ENCODE measurements at regions not wholly inside any gene's neighbourhood (a gene's known extent, or its start where the extent isn't known, plus 50 kb on each side); places are given as distances from the start of the nearest gene placed in this dataset.

- CTCF ChIA-PET: no interaction called here
- Mint-ChIP-seq H3K27me3 (ENCODE audit: insufficient read depth, unreplicated experiment) (no peaks in the 10 kb centered on the region), H3K27ac (ENCODE audit: low read depth, unreplicated experiment) (no peak overlapping the region), H3K4me1 (ENCODE audit: insufficient read depth, unreplicated experiment) (peaks cover 10% of the 10 kb centered on the region), H3K36me3 (ENCODE audit: insufficient read depth, unreplicated experiment) (no peaks in the 10 kb centered on the region), H3K4me3 (ENCODE audit: unreplicated experiment) (no peak overlapping the region), H3K9me3 (ENCODE audit: unreplicated experiment) (no peaks in the 10 kb centered on the region)
- TF ChIP-seq, protein P1, sequence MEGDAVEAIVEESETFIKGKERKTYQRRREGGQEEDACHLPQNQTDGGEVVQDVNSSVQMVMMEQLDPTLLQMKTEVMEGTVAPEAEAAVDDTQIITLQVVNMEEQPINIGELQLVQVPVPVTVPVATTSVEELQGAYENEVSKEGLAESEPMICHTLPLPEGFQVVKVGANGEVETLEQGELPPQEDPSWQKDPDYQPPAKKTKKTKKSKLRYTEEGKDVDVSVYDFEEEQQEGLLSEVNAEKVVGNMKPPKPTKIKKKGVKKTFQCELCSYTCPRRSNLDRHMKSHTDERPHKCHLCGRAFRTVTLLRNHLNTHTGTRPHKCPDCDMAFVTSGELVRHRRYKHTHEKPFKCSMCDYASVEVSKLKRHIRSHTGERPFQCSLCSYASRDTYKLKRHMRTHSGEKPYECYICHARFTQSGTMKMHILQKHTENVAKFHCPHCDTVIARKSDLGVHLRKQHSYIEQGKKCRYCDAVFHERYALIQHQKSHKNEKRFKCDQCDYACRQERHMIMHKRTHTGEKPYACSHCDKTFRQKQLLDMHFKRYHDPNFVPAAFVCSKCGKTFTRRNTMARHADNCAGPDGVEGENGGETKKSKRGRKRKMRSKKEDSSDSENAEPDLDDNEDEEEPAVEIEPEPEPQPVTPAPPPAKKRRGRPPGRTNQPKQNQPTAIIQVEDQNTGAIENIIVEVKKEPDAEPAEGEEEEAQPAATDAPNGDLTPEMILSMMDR (IDR thresholded peaks at IDR 0.05; ENCODE audit: unreplicated experiment): peak; percentile 22
- peak; percentile 5 for DNase-seq (ENCODE audit: unreplicated experiment)
- POLR2A ChIA-PET: interaction anchor here (0.9 kb wide), 1 partner anchor 13 kb away, joined by 3 read pairs; no protein-coding TSS in a partner anchor
- no TSS peak for BruUV-seq (replicated peaks)
- intact Hi-C loops (cut with micrococcal nuclease): loop anchor here (1.0 to 2.0 kb wide), 2 partner anchors 225 to 596 kb away; no protein-coding TSS in a partner anchor
Measured at GRCh38 chr21:27476696-27477095, 509.8 kb upstream of the ADAMTS5 start.

GRCh38 chr21:27475363-27475955 is 508.6 kb upstream of the ADAMTS5 start:
- TF ChIP-seq, protein P1 (IDR thresholded peaks at IDR 0.05; ENCODE audit: unreplicated experiment): no peak
- H3K9me3 Mint-ChIP-seq (ENCODE audit: unreplicated experiment): no peaks in the 10 kb centered on the region
- POLR2A ChIA-PET: no interaction called here
- no peak for DNase-seq (ENCODE audit: unreplicated experiment)
- no peak overlapping the region for H3K27ac Mint-ChIP-seq (ENCODE audit: low read depth, unreplicated experiment)
- CTCF ChIA-PET: interaction anchor here (0.8 kb wide), 1 partner anchor 15 kb away, joined by 3 read pairs; no protein-coding TSS in a partner anchor
- no peak overlapping the region for H3K4me3 Mint-ChIP-seq (ENCODE audit: unreplicated experiment)
- BruUV-seq (replicated peaks): no TSS peak
- intact Hi-C loops (cut with micrococcal nuclease): no loop called here
- peaks cover 1% of the 10 kb centered on the region for H3K4me1 Mint-ChIP-seq (ENCODE audit: insufficient read depth, unreplicated experiment)
- H3K27me3 Mint-ChIP-seq (ENCODE audit: insufficient read depth, unreplicated experiment): no peaks in the 10 kb centered on the region
- H3K36me3 Mint-ChIP-seq (ENCODE audit: insufficient read depth, unreplicated experiment): no peaks in the 10 kb centered on the region

GRCh38 chr21:27467366-27467765 is 500.5 kb upstream of the ADAMTS5 start:
- Mint-ChIP-seq H3K4me1 (ENCODE audit: insufficient read depth, unreplicated experiment) (no peaks in the 10 kb centered on the region), H3K9me3 (ENCODE audit: unreplicated experiment) (no peaks in the 10 kb centered on the region), H3K27ac (ENCODE audit: low read depth, unreplicated experiment) (no peak overlapping the region), H3K27me3 (ENCODE audit: insufficient read depth, unreplicated experiment) (no peaks in the 10 kb centered on the region), H3K4me3 (ENCODE audit: unreplicated experiment) (no peak overlapping the region), H3K36me3 (ENCODE audit: insufficient read depth, unreplicated experiment) (no peaks in the 10 kb centered on the region)
- intact Hi-C loops (cut with micrococcal nuclease): no loop called here
- ChIA-PET POLR2A (no interaction called here), CTCF (no interaction called here)
- no peak for DNase-seq (ENCODE audit: unreplicated experiment)
- TF ChIP-seq, protein P1 (IDR thresholded peaks at IDR 0.05; ENCODE audit: unreplicated experiment): no peak
- no TSS peak for BruUV-seq (replicated peaks)

- Mint-ChIP-seq H3K4me3 (ENCODE audit: unreplicated experiment) (no peak overlapping the region), H3K4me1 (ENCODE audit: insufficient read depth, unreplicated experiment) (no peaks in the 10 kb centered on the region), H3K9me3 (ENCODE audit: unreplicated experiment) (no peaks in the 10 kb centered on the region), H3K36me3 (ENCODE audit: insufficient read depth, unreplicated experiment) (no peaks in the 10 kb centered on the region), H3K27me3 (ENCODE audit: insufficient read depth, unreplicated experiment) (no peaks in the 10 kb centered on the region), H3K27ac (ENCODE audit: low read depth, unreplicated experiment) (no peak overlapping the region)
- DNase-seq (ENCODE audit: unreplicated experiment): no peak
- intact Hi-C loops (cut with micrococcal nuclease): no loop called here
- POLR2A ChIA-PET: no interaction called here
- CTCF ChIA-PET: no interaction called here
- BruUV-seq (replicated peaks): no TSS peak
- TF ChIP-seq, protein P1 (IDR thresholded peaks at IDR 0.05; ENCODE audit: unreplicated experiment): no peak
Measured at GRCh38 chr21:27466140-27466539, 499.3 kb upstream of the ADAMTS5 start.

All from MCF 10A (cell line).